MM.1S (cell line): ENCODE measurements at regions not wholly inside any gene's neighbourhood (a gene's known extent, or its start where the extent isn't known, plus 50 kb on each side); places are given as distances from the start of the nearest gene placed in this dataset.

Source experiments
- DNase-seq: peaks from one replicate; pipeline ENCODE4 v3.0.0-alpha.2; 2015
- H2AFZ ChIP-seq: fragments of 300-600 bp; sonication (generic); 2 replicates; pipeline ENCODE4 v1.6.0; 2016; ENCODE audit warnings: antibody characterized with exemption, low read length
- H3F3A ChIP-seq: fragments of 300-600 bp; sonication (generic); 2 replicates; pipeline ENCODE4 v1.6.1; 2016; ENCODE audit warnings: mild to moderate bottlenecking, antibody characterized with exemption, low read length, moderate library complexity, mixed read lengths; ENCODE audit not compliant: insufficient read depth
- H3K27ac ChIP-seq: fragments of 300-600 bp; sonication (generic); 2 replicates; pipeline ENCODE4 v1.5.1; 2016; ENCODE audit warnings: mild to moderate bottlenecking, low read length
- H3K27me3 ChIP-seq: fragments of 300-600 bp; sonication (generic); replicated peaks from 2 replicates; pipeline ENCODE4 v1.6.0; 2016; ENCODE audit warnings: low read length; ENCODE audit not compliant: insufficient read depth
- H3K36me3 ChIP-seq: fragments of 300-600 bp; sonication (generic); replicated peaks from 2 replicates; pipeline ENCODE4 v1.6.1; 2016; ENCODE audit warnings: mild to moderate bottlenecking, low read length, mixed read lengths; ENCODE audit not compliant: insufficient read depth
- H3K4me1 ChIP-seq: fragments of 300-600 bp; sonication (generic); 2 replicates; pipeline ENCODE4 v1.6.1; 2016; ENCODE audit warnings: low read length, mixed read lengths
- H3K4me2 ChIP-seq: fragments of 300-600 bp; sonication (generic); 2 replicates; pipeline ENCODE4 v1.6.0; 2016; ENCODE audit warnings: low read depth, low read length
- H3K4me3 ChIP-seq: fragments of 300-600 bp; sonication (generic); 2 replicates; pipeline ENCODE4 v1.5.1; 2016; ENCODE audit warnings: low read length, mixed read lengths
- H3K79me2 ChIP-seq: fragments of 300-600 bp; sonication (generic); 2 replicates; pipeline ENCODE4 v1.6.1; 2016; ENCODE audit warnings: mixed run types, low read length, mixed read lengths
- H3K9ac ChIP-seq: fragments of 300-600 bp; sonication (generic); 2 replicates; pipeline ENCODE4 v1.6.1; 2016; ENCODE audit warnings: low read length, mixed read lengths
- H3K9me2 ChIP-seq: fragments of 300-600 bp; sonication (generic); replicated peaks from 2 replicates; pipeline ENCODE4 v1.6.1; 2016; ENCODE audit warnings: mild to moderate bottlenecking, low read length, mixed read lengths; ENCODE audit not compliant: insufficient read depth
- H3K9me3 ChIP-seq: fragments of 300-600 bp; sonication (generic); replicated peaks from 2 replicates; pipeline ENCODE4 v1.6.1; 2016; ENCODE audit warnings: mild to moderate bottlenecking, low read length, mixed read lengths; ENCODE audit not compliant: insufficient read depth
- H4K20me1 ChIP-seq: fragments of 300-600 bp; sonication (generic); 2 replicates; pipeline ENCODE4 v1.6.1; 2016; ENCODE audit warnings: mild to moderate bottlenecking, low read length, moderate library complexity, mixed read lengths; ENCODE audit not compliant: insufficient read depth
- CTCF ChIP-seq: fragments of 300-600 bp; sonication (generic); IDR thresholded peaks from 2 replicates; pipeline ENCODE4 v1.5.1; 2016; ENCODE audit warnings: antibody characterized with exemption, low read length, mixed read lengths
- EZH2 ChIP-seq: fragments of 300-600 bp; sonication (generic); optimal IDR thresholded peaks from 2 replicates; pipeline ENCODE3; 2017; ENCODE audit warnings: low read depth, mild to moderate bottlenecking, antibody characterized with exemption, low read length, mixed read lengths
- EZH2phosphoT487 ChIP-seq: fragments of 300-600 bp; sonication (generic); IDR thresholded peaks from 2 replicates; pipeline ENCODE4 v1.6.1; 2018; ENCODE audit warnings: antibody characterized with exemption, low read length

- no peak overlapping the region for H3K4me2 ChIP-seq
- no peaks in the 10 kb centered on the region for H3K9me2 ChIP-seq
- no peak overlapping the region for H2AFZ ChIP-seq
- H3K9ac ChIP-seq = no peak overlapping the region
- no peaks in the 10 kb centered on the region for H3K27me3 ChIP-seq
- no peaks in the 10 kb centered on the region for H3K9me3 ChIP-seq
- H3F3A ChIP-seq = no peaks in the 10 kb centered on the region
- no peak overlapping the region for H3K4me3 ChIP-seq
- H3K27ac ChIP-seq = no peak overlapping the region
- DNase-seq = no peak
- TF ChIP-seq CTCF (no peak), EZH2 (no peak), EZH2phosphoT487 (no peak)
- no peaks in the 10 kb centered on the region for H3K4me1 ChIP-seq
- no peaks in the 10 kb centered on the region for H3K79me2 ChIP-seq
- H3K36me3 ChIP-seq = no peaks in the 10 kb centered on the region
- no peaks in the 10 kb centered on the region for H4K20me1 ChIP-seq
Observed at GRCh38 chr9:75616052-75616451, 274.4 kb upstream of the PCSK5 start.

- no peak for DNase-seq
- Histone ChIP-seq H3K4me3 (no peak overlapping the region), H3F3A (no peaks in the 10 kb centered on the region), H3K4me2 (no peak overlapping the region), H3K36me3 (no peaks in the 10 kb centered on the region), H3K27ac (no peak overlapping the region), H3K9me2 (no peaks in the 10 kb centered on the region), H3K9ac (no peak overlapping the region), H2AFZ (no peak overlapping the region), H3K27me3 (no peaks in the 10 kb centered on the region), H3K4me1 (no peaks in the 10 kb centered on the region), H3K79me2 (no peaks in the 10 kb centered on the region), H4K20me1 (no peaks in the 10 kb centered on the region), H3K9me3 (no peaks in the 10 kb centered on the region)
- TF ChIP-seq CTCF (no peak), EZH2phosphoT487 (no peak), EZH2 (no peak)
Observed at GRCh38 chr9:75616841-75617566, 273.5 kb upstream of the PCSK5 start.

- no peak overlapping the region for H2AFZ ChIP-seq
- DNase-seq = no peak
- no peaks in the 10 kb centered on the region for H3K4me1 ChIP-seq
- no peaks in the 10 kb centered on the region for H3K27me3 ChIP-seq
- no peak overlapping the region for H3K27ac ChIP-seq
- no peaks in the 10 kb centered on the region for H4K20me1 ChIP-seq
- no peak overlapping the region for H3K4me2 ChIP-seq
- no peaks in the 10 kb centered on the region for H3F3A ChIP-seq
- H3K9ac ChIP-seq = no peak overlapping the region
- no peak overlapping the region for H3K4me3 ChIP-seq
- H3K79me2 ChIP-seq = no peaks in the 10 kb centered on the region
- no peak for TF ChIP-seq CTCF
- no peak for TF ChIP-seq EZH2
- no peak for TF ChIP-seq EZH2phosphoT487
- no peaks in the 10 kb centered on the region for H3K9me2 ChIP-seq
- no peaks in the 10 kb centered on the region for H3K9me3 ChIP-seq
- no peaks in the 10 kb centered on the region for H3K36me3 ChIP-seq
Observed at GRCh38 chr9:75623462-75623861, 267.0 kb upstream of the PCSK5 start.
